PFSK-1 (cell line): ENCODE measurements at regions not wholly inside any gene's neighbourhood (a gene's known extent, or its start where the extent isn't known, plus 50 kb on each side); places are given as distances from the start of the nearest gene placed in this dataset.

Source experiments
- FOXP2 ChIP-seq: optimal IDR thresholded peaks from 2 replicates; pipeline ENCODE3; 2011; ENCODE audit warnings: borderline replicate concordance, control low read depth, inconsistent platforms; ENCODE audit not compliant: insufficient read depth; ENCODE audit errors: extremely low read length, extremely low read depth
- POLR2AphosphoS5 ChIP-seq: IDR thresholded peaks from 2 replicates; pipeline ENCODE4 v1.6.1; 2012; ENCODE audit warnings: low read depth, mild to moderate bottlenecking, control low read depth, low read length, moderate library complexity
- SIN3A ChIP-seq: IDR thresholded peaks from 2 replicates; pipeline ENCODE4 v1.6.1; 2012; ENCODE audit warnings: mild to moderate bottlenecking, low read length, moderate library complexity, borderline replicate concordance; ENCODE audit not compliant: insufficient read depth
- TAF1 ChIP-seq: IDR thresholded peaks from 2 replicates; pipeline ENCODE4 v1.6.1; 2012; ENCODE audit warnings: low read length, control low read depth, borderline replicate concordance; ENCODE audit not compliant: insufficient read depth
- TF ChIP-seq, protein P1 (sequence below), 2 experiments: IDR thresholded peaks; 2 replicates each; pipeline versions ENCODE4 v1.6.1 to v1.8.0; 2011 to 2012; ENCODE audit warnings: low read depth in 2 of 2, low read length in 2 of 2, control low read depth in 1 of 2, inconsistent platforms in 1 of 2, mild to moderate bottlenecking in 1 of 2, moderate library complexity in 1 of 2; ENCODE audit not compliant: insufficient read depth in 1 of 2

DNA sequence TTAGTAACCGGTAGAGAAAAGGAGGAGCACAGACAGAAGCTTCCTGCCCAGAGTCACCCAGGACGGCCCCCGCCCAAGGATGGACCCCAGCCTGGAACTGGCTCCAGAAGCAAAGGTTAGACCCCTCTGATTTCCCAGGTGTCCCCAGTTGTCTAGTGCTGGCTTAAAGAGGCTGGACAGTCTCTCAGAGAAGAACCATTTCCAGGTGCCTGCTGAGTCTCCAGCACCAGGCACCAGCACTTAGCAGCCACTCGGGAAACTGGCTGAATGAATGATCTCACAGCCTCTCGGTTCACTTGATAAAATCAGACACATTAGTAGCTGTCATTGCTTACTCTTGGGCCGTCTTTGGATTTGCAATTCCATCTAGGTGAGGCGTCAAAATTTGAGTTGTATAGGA lies 139.7 kb upstream of the HES1 start:
- no peak for TF ChIP-seq SIN3A

- TF ChIP-seq, protein P1, sequence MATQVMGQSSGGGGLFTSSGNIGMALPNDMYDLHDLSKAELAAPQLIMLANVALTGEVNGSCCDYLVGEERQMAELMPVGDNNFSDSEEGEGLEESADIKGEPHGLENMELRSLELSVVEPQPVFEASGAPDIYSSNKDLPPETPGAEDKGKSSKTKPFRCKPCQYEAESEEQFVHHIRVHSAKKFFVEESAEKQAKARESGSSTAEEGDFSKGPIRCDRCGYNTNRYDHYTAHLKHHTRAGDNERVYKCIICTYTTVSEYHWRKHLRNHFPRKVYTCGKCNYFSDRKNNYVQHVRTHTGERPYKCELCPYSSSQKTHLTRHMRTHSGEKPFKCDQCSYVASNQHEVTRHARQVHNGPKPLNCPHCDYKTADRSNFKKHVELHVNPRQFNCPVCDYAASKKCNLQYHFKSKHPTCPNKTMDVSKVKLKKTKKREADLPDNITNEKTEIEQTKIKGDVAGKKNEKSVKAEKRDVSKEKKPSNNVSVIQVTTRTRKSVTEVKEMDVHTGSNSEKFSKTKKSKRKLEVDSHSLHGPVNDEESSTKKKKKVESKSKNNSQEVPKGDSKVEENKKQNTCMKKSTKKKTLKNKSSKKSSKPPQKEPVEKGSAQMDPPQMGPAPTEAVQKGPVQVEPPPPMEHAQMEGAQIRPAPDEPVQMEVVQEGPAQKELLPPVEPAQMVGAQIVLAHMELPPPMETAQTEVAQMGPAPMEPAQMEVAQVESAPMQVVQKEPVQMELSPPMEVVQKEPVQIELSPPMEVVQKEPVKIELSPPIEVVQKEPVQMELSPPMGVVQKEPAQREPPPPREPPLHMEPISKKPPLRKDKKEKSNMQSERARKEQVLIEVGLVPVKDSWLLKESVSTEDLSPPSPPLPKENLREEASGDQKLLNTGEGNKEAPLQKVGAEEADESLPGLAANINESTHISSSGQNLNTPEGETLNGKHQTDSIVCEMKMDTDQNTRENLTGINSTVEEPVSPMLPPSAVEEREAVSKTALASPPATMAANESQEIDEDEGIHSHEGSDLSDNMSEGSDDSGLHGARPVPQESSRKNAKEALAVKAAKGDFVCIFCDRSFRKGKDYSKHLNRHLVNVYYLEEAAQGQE (IDR thresholded peaks at IDR 0.05; ENCODE audit: insufficient read depth in 1 of 2, low read depth in 2 of 2, low read length in 2 of 2), result no peak
- TF ChIP-seq SIN3A (no peak), FOXP2 (no peak), POLR2AphosphoS5 (no peak), TAF1 (no peak)
Observed at GRCh38 chr3:193996641-193997089, 139.3 kb upstream of the HES1 start.

DNA sequence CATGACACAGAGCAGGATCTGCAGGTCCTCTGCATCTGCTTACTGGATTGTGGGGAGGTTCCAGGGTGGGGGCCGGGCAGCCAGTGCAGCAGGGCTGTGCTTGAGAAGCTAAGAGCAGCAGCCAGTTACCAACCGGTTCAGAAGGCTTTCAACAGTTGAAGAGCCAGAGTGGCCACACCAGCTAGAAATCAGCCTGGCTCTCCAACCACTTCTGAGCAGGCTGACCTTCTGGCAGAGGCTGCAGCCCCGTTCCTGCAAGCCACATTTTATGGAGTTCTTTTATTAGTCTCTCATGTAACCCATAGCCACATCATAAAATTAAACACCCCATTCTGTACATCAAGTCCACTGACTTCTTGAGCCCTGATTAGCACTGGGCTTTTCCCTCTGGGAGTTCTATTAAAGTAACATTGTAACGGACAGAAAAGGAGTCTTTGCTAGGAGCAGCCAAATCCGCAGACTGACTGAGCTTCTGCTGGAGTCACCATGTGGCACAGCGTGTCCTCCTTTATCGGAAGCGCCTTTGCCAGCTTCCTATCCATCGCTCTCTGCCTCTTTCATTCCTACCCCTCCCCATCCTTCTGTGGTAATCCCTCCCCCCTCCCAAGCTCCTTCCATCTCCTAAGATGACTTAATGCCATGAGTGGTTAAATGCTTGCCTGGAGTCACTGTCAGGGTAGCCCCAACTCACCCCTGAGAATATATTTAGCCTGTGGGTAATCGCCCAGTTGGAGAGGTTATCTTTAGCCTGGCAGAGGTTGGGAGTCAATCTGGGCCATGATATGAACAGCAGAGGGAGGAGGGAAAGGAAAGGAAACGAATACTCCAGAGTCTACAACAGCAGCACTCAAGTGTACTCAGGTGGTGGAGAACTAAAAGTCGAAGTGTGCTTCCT lies 138.5 kb upstream of the HES1 start:
- TF ChIP-seq FOXP2, result no peak
- TF ChIP-seq TAF1, result no peak
- TF ChIP-seq POLR2AphosphoS5, result no peak
- TF ChIP-seq SIN3A, result no peak
- TF ChIP-seq, protein P1 (IDR thresholded peaks at IDR 0.05; ENCODE audit: insufficient read depth in 1 of 2, low read depth in 2 of 2, low read length in 2 of 2), result no peak

DNA sequence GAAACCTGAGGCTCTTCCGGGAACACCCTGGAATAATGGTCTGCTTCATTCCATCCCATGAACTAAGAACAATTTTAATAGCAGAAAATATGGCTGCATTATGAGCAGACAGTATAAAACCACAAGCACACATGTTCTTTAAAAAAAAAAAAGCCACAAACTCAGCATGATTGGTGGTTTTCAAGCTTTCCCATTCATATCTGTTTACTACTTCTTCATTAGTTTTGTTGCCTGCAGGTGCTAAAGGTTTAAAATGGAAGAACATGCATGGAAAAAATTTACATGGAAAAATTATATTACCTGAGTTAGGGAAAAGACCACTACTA lies 137.9 kb upstream of the HES1 start:
- no peak for TF ChIP-seq TAF1
- no peak for TF ChIP-seq POLR2AphosphoS5
- TF ChIP-seq SIN3A, result no peak
- TF ChIP-seq, protein P1 (IDR thresholded peaks at IDR 0.05; ENCODE audit: insufficient read depth in 1 of 2, low read depth in 2 of 2, low read length in 2 of 2), result no peak
- TF ChIP-seq FOXP2, result no peak

- TF ChIP-seq TAF1, result no peak
- TF ChIP-seq POLR2AphosphoS5, result no peak
- TF ChIP-seq FOXP2, result no peak
Observed at GRCh38 chr3:193998628-193999195, 137.2 kb upstream of the HES1 start.

GRCh38 chr3:194000100-194000499 lies 135.8 kb upstream of the HES1 start:
- no peak for TF ChIP-seq TAF1
- TF ChIP-seq, protein P1 (IDR thresholded peaks at IDR 0.05; ENCODE audit: insufficient read depth in 1 of 2, low read depth in 2 of 2, low read length in 2 of 2), result no peak
- TF ChIP-seq SIN3A, result no peak
- TF ChIP-seq POLR2AphosphoS5, result no peak
- no peak for TF ChIP-seq FOXP2
